C4-2B (cell line): ENCODE measurements at regions not wholly inside any gene's neighbourhood (a gene's known extent, or its start where the extent isn't known, plus 50 kb on each side); places are given as distances from the start of the nearest gene placed in this dataset.
"Not testable (repeated sequence)": the region's sequence is repeated elsewhere in the genome, so short reads cannot be mapped to it uniquely, and the experiment has no call there.

Experiments
- H3K27ac ChIP-seq: fragments of 450-650 bp; 2 replicates; pipeline ENCODE4 v1.5.1; 2017
- ZFX ChIP-seq: fragments of 450-650 bp; IDR thresholded peaks from 2 replicates; pipeline ENCODE4 v1.6.1; 2017
- TF ChIP-seq, protein P1 (sequence below): fragments of 450-650 bp; conservative IDR thresholded peaks from 2 replicates; pipeline ENCODE4 v1.5.1; 2017; ENCODE audit warnings: mild to moderate bottlenecking

DNA sequence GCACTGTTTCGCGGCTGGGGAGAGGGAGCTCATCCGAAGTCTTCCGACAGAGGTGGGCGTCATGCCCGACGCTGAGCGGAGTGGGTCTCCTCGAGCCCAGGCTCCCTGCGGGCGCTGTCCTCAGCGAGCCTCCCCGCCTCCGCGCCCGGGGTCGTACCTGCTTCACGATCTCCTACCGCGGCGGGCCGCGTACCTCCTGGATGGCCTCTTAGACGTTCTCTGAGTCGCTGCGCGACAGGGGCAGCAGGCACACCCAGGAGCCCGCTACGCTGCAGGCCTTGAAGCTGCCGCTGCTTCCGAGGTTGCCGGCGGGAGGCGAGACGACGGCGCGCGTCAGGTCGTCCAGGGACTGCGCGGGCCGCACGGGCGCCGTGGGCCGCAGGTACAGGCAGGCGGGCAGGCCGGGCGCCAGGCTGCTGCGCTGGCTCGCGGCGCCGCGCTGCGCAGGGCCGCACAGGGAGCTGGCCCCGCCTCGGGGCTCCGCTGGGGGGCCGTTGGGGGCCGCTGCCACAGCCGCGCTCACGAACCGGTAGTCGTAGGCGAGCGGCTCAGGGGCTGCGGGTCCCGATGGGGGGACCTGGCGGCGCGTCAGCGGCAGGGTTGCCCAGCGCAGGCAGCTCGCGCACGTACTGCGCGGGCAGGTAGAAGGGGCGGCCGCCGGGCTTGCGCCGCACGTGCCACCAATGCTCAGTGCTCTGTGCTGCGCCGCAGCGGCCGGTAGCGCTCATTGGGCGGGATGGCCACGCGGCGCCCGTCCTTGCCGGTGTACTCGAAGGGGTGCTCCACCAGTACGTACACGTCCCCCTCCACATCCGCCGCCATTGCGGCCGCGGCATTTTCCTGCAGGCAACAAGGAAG is 116.4 kb upstream of the SMURF2 start:
- TF ChIP-seq, protein P1, sequence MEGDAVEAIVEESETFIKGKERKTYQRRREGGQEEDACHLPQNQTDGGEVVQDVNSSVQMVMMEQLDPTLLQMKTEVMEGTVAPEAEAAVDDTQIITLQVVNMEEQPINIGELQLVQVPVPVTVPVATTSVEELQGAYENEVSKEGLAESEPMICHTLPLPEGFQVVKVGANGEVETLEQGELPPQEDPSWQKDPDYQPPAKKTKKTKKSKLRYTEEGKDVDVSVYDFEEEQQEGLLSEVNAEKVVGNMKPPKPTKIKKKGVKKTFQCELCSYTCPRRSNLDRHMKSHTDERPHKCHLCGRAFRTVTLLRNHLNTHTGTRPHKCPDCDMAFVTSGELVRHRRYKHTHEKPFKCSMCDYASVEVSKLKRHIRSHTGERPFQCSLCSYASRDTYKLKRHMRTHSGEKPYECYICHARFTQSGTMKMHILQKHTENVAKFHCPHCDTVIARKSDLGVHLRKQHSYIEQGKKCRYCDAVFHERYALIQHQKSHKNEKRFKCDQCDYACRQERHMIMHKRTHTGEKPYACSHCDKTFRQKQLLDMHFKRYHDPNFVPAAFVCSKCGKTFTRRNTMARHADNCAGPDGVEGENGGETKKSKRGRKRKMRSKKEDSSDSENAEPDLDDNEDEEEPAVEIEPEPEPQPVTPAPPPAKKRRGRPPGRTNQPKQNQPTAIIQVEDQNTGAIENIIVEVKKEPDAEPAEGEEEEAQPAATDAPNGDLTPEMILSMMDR: no peak
- TF ChIP-seq ZFX: no peak
- no peak overlapping the region for H3K27ac ChIP-seq

DNA sequence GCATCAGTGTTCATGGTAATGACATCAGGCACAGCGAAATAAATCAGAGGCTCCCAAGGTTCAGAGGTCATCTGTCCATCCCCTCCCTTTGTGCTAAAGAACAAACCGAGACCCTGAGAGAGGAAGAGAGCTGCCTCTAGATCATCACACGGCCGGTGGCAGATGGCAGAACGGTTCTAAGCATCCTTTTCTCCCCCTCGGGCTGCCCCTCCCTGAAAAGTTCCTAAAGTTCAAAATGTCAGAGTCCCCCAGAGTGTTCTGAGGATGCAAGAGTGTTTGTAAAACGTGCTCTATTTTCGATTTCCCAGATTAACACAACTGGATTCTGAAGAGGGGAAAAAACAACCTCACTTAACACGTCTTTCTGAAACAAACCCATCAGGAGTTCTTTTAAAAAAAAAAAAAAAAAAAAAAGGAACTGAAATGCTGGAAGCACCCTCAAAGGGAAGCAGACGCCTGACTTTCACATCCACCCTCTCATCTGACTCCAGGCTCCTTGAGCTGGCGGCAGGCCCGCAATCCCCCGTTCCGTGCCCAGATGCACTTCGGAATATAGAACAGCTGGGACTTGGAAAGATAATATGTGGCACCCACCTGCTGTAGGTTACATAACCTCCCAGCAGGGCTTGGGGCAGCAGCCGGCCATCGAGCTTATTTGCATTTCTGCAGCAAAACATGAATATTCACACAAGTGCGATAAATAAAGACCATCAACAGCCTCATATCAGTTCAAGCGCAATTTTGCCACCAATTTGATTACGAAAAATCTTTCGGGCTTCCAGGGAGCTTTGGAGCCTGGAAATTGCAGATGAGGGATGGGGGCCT is 115.5 kb upstream of the SMURF2 start:
- H3K27ac ChIP-seq: no peak overlapping the region
- TF ChIP-seq ZFX: no peak
- TF ChIP-seq, protein P1: no peak

DNA sequence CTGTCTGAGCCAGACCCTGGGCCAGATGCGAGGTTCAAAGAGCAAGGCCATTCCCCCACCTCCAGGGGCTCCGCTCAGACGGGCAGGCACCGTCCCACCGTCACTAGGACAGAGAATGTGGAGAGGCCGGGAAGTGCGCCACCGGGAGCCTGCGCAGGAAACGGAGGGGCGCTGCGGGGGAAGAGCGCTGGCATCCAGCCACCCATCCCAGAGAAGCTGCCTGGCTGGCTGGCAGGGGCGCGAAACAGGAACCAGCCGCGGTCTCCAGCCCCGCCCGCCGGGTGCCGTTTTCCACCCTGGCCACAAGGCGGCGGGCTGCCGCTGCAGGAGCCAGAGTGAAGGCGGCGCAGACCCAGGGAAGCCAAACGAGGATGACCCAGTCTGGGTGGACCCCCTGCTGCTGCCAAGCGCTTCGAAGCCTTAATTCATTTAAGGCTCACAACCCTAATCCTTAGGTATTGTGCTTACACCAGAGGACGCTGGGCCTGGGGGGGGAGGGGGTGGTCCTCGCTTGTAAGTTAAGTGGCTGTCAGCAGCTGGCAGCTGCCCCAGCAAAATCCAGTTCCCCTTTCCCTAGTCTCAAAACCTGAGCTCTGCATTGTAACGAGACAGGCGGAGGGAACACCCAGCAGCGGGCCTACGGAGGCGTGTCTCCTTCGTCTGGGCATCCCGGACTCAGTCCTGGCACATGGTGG is 114.8 kb upstream of the SMURF2 start:
- TF ChIP-seq, protein P1: peak; percentile 98
- H3K27ac ChIP-seq: not testable (repeated sequence)

DNA sequence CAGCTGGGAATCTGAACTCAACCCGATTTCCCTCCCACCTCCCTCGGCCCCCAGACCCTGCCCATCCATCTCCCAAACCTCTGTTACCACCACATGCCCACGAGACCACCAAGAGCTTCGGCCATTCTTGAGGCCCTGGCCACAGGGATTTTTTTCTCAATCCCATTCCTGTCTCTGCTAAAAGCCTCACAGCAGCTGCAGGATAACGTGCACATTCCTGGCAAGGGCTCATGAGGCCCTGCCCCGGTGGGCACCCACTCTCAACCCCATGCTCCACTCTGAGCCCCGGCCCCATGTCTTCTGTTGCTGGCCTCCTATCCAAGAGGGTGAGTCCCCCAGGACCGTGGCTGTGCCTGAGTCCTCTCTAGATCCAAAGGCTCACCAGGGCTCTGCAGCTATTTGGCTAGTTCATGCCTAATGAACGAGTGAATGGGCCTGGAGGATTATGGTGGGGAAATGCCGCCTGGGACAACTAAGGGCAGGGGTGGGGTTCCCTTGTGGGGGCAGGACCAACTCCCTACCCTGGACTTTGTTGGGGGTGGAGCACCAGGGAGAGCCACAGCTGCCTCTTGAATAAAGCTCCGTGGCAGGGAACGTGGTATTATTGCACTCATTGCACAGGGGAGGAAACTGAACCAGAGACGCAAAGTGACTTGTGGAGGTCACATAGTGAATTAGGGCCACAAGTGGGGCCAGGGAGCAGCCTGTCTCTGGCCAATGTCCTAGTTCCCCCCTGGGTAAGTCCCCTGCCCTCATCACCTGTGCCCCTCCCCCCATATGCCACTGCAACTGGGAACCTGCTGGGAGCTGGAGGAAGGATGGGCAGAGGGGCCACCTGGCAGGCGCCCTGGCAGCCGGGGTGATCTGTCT is 113.8 kb upstream of the SMURF2 start:
- no peak overlapping the region for H3K27ac ChIP-seq
- TF ChIP-seq, protein P1: no peak
- TF ChIP-seq ZFX: no peak

DNA sequence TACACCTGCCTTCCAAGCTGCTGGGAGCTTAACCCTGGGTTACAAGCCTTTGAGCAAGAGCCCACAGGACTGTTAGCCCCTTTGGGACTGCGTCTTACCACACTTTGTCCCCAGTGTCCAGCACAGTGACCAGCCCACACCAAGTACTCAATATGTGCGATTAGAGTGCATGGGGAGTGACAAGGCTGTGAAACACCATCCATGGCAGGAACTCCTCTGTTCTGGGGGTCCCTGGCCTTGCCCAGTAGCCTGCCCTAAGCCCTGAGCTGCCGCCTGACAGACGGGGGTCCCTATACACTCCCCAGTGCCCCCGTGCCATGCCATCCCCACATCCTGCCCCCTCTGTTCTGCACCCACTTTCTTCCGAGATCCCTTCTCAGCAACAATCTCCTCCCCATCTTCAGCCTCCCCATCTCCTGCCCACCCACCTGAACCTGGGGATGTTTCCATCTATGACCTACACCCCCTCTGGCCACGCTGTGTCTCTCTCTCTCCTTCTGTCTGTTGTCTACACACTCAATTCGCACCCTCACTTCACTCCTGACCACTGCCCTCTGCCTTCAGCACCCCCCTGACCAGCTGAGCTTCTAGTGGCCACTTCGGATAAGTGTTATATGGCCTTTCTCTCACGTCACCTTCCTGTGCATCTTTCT is 112.9 kb upstream of the SMURF2 start:
- TF ChIP-seq, protein P1: no peak
- TF ChIP-seq ZFX: no peak
- no peak overlapping the region for H3K27ac ChIP-seq
